ENCODE measurements at regions not wholly inside any gene's neighbourhood (a gene's known extent, or its start where the extent isn't known, plus 50 kb on each side); places are given as distances from the start of the nearest gene placed in this dataset.

DNA sequence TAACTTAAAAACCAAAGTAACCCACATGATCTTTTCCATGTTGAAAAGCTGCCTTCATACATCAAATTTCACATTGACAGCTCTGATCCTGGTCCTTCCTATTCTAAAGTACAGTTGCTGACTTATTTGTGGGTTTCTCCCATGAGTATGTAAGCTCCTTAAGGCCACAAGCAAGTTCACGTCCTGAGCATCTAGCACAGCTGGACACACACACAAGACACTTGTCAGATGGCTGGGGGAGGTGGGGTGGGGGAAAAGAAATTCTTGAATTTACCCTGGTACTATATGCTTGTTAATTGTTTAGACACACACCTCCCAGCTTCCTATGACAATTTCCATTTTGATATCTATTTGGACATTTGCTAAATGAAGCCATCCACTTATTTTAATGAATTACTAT lies 162.8 kb downstream of the ZIC5 start:
- no peak for TF ChIP-seq ZNF253 (CRISPR knock-in tag; IDR thresholded peaks at IDR 0.05; ENCODE audit: borderline replicate concordance)
- no peak for TF ChIP-seq ZNF709 (CRISPR knock-in tag; IDR thresholded peaks at IDR 0.05)
- TF ChIP-seq MYC (CRISPR knock-in tag; IDR thresholded peaks at IDR 0.05; ENCODE audit: borderline replicate concordance) = no peak
- no peak for TF ChIP-seq ZNF282 (IDR thresholded peaks at IDR 0.05; ENCODE audit: partially characterized antibody)
- TF ChIP-seq EP300 (IDR thresholded peaks at IDR 0.05; ENCODE audit: low read depth in 2 of 2, low read length in 2 of 2) = no peak
- TF ChIP-seq EP300 (CRISPR knock-in tag; IDR thresholded peaks at IDR 0.05; ENCODE audit: borderline replicate concordance) = no peak
- TF ChIP-seq, protein P1, sequence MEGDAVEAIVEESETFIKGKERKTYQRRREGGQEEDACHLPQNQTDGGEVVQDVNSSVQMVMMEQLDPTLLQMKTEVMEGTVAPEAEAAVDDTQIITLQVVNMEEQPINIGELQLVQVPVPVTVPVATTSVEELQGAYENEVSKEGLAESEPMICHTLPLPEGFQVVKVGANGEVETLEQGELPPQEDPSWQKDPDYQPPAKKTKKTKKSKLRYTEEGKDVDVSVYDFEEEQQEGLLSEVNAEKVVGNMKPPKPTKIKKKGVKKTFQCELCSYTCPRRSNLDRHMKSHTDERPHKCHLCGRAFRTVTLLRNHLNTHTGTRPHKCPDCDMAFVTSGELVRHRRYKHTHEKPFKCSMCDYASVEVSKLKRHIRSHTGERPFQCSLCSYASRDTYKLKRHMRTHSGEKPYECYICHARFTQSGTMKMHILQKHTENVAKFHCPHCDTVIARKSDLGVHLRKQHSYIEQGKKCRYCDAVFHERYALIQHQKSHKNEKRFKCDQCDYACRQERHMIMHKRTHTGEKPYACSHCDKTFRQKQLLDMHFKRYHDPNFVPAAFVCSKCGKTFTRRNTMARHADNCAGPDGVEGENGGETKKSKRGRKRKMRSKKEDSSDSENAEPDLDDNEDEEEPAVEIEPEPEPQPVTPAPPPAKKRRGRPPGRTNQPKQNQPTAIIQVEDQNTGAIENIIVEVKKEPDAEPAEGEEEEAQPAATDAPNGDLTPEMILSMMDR (CRISPR knock-in tag; IDR thresholded peaks at IDR 0.05) = no peak
- no peak for TF ChIP-seq ZNF749 (CRISPR knock-in tag; IDR thresholded peaks at IDR 0.05; ENCODE audit: borderline replicate concordance)
- no peak for TF ChIP-seq DR1 (CRISPR knock-in tag; IDR thresholded peaks at IDR 0.05)
